HEK293T (cell line): ENCODE measurements at regions not wholly inside any gene's neighbourhood (a gene's known extent, or its start where the extent isn't known, plus 50 kb on each side); places are given as distances from the start of the nearest gene placed in this dataset.

Experiments used
- CTCF ChIA-PET: fragments of 350-600 bp; formaldehyde crosslinking; extraction: SDS; loops from one replicate; lab custom pipeline; 2021; ENCODE audit warnings: antibody characterized with exemption, inconsistent platforms; lab: Yijun Ruan, JAX
- POLR2A ChIA-PET: fragments of 350-600 bp; formaldehyde crosslinking; extraction: SDS; loops from one replicate; lab custom pipeline; 2020; ENCODE audit warnings: antibody characterized with exemption, inconsistent platforms; lab: Yijun Ruan, JAX
- DNase-seq: peaks from one replicate; pipeline ENCODE4 v3.0.0; 2012; ENCODE audit warnings: mixed read lengths; ENCODE audit errors: extremely low spot score
- ARNT ChIP-seq: fragments of 450-650 bp; IDR thresholded peaks from 2 replicates; pipeline ENCODE4 v1.6.1; 2017; ENCODE audit warnings: mild to moderate bottlenecking
- BHLHE40 ChIP-seq: fragments of 450-650 bp; IDR thresholded peaks from 2 replicates; pipeline ENCODE4 v1.6.1; 2016; ENCODE audit warnings: mild to moderate bottlenecking, moderate library complexity, borderline replicate concordance
- CTBP1 ChIP-seq: fragments of 450-650 bp; IDR thresholded peaks from 2 replicates; pipeline ENCODE4 v1.6.1; 2016; ENCODE audit warnings: borderline replicate concordance
- ELF4 ChIP-seq: fragments of 450-650 bp; IDR thresholded peaks from 2 replicates; pipeline ENCODE4 v1.6.1; 2017; ENCODE audit warnings: antibody characterized with exemption
- FOXA1 ChIP-seq: fragments of 450-650 bp; IDR thresholded peaks from 2 replicates; pipeline ENCODE4 v1.6.1; 2016; ENCODE audit warnings: mild to moderate bottlenecking
- FOXK2 ChIP-seq: fragments of 450-650 bp; IDR thresholded peaks from 2 replicates; pipeline ENCODE4 v1.6.1; 2016; ENCODE audit warnings: mild to moderate bottlenecking
- FOXM1 ChIP-seq: fragments of 450-650 bp; IDR thresholded peaks from 2 replicates; pipeline ENCODE4 v1.6.1; 2017; ENCODE audit warnings: mild to moderate bottlenecking, borderline replicate concordance
- HDGF ChIP-seq: fragments of 450-650 bp; IDR thresholded peaks from 2 replicates; pipeline ENCODE4 v1.6.1; 2017; ENCODE audit warnings: antibody characterized with exemption, borderline replicate concordance
- L3MBTL2 ChIP-seq: fragments of 450-650 bp; conservative IDR thresholded peaks from 2 replicates; pipeline ENCODE4 v1.6.1; 2016; ENCODE audit warnings: mild to moderate bottlenecking
- LEF1 ChIP-seq: fragments of 450-650 bp; IDR thresholded peaks from 2 replicates; pipeline ENCODE4 v1.6.1; 2017; ENCODE audit warnings: mild to moderate bottlenecking, borderline replicate concordance
- NFRKB ChIP-seq: fragments of 450-650 bp; IDR thresholded peaks from 2 replicates; pipeline ENCODE4 v1.6.1; 2016; ENCODE audit warnings: mild to moderate bottlenecking, moderate library complexity
- PKNOX1 ChIP-seq: fragments of 450-650 bp; IDR thresholded peaks from 2 replicates; pipeline ENCODE4 v1.6.1; 2016
- SP1 ChIP-seq: fragments of 450-650 bp; IDR thresholded peaks from 2 replicates; pipeline ENCODE4 v1.6.1; 2017
- SUZ12 ChIP-seq: fragments of 450-650 bp; IDR thresholded peaks from 2 replicates; pipeline ENCODE4 v1.6.1; 2016; ENCODE audit warnings: mild to moderate bottlenecking
- TARDBP ChIP-seq: fragments of 450-650 bp; IDR thresholded peaks from 2 replicates; pipeline ENCODE4 v1.6.1; 2016
- ZNF384 ChIP-seq: fragments of 450-650 bp; IDR thresholded peaks from 2 replicates; pipeline ENCODE4 v1.6.1; 2016

GRCh38 chr11:42837994-42838393, 473.8 kb upstream of the API5 start:
- ChIA-PET POLR2A (no interaction called here), CTCF (no interaction called here)
- no peak for DNase-seq
- TF ChIP-seq TARDBP (no peak), LEF1 (no peak), CTBP1 (no peak), FOXA1 (no peak), PKNOX1 (no peak), ARNT (no peak), FOXM1 (no peak), SP1 (no peak), ZNF384 (no peak), FOXK2 (no peak), L3MBTL2 (no peak), NFRKB (no peak), ELF4 (no peak), BHLHE40 (no peak), HDGF (no peak), SUZ12 (no peak)

GRCh38 chr11:42840176-42840829, 471.5 kb upstream of the API5 start:
- no peak for DNase-seq
- CTCF ChIA-PET, result no interaction called here
- POLR2A ChIA-PET, result no interaction called here

GRCh38 chr11:42840860-42841259, 470.9 kb upstream of the API5 start:
- ChIA-PET CTCF (no interaction called here), POLR2A (no interaction called here)
- no peak for TF ChIP-seq L3MBTL2
- TF ChIP-seq ZNF384, result no peak
- TF ChIP-seq BHLHE40, result no peak
- TF ChIP-seq FOXM1, result no peak
- TF ChIP-seq FOXK2, result no peak
- no peak for TF ChIP-seq HDGF
- no peak for TF ChIP-seq FOXA1
- no peak for TF ChIP-seq LEF1
- TF ChIP-seq ELF4, result no peak
- TF ChIP-seq ARNT, result no peak
- TF ChIP-seq TARDBP, result no peak
- no peak for TF ChIP-seq SP1
- no peak for TF ChIP-seq CTBP1
- DNase-seq, result no peak

More at GRCh38 chr11:42840176-42840829, 471.5 kb upstream of the API5 start:
- TF ChIP-seq ARNT (no peak), FOXM1 (no peak), BHLHE40 (no peak), FOXA1 (no peak), TARDBP (no peak), FOXK2 (no peak), ZNF384 (no peak), ELF4 (no peak), CTBP1 (no peak), NFRKB (no peak), SUZ12 (no peak), L3MBTL2 (no peak), HDGF (no peak), SP1 (no peak), LEF1 (no peak), PKNOX1 (no peak)

- ChIA-PET POLR2A (no interaction called here), CTCF (no interaction called here)
- TF ChIP-seq TARDBP (no peak), FOXA1 (no peak), ELF4 (no peak), ARNT (no peak), FOXK2 (no peak), SP1 (no peak)
- no peak for DNase-seq
Observed at GRCh38 chr11:42841556-42841955, 470.2 kb upstream of the API5 start.

GRCh38 chr11:42849362-42849761, 462.4 kb upstream of the API5 start:
- no peak for DNase-seq
- ChIA-PET POLR2A (no interaction called here), CTCF (no interaction called here)
- TF ChIP-seq LEF1, result no peak
- no peak for TF ChIP-seq HDGF
- no peak for TF ChIP-seq TARDBP
- no peak for TF ChIP-seq BHLHE40
- no peak for TF ChIP-seq ELF4
- TF ChIP-seq ZNF384, result no peak
- TF ChIP-seq CTBP1, result no peak
- no peak for TF ChIP-seq FOXA1
- TF ChIP-seq NFRKB, result no peak
- TF ChIP-seq L3MBTL2, result no peak
- no peak for TF ChIP-seq FOXK2
- no peak for TF ChIP-seq SP1
- no peak for TF ChIP-seq ARNT
- TF ChIP-seq PKNOX1, result no peak
- no peak for TF ChIP-seq SUZ12
- TF ChIP-seq FOXM1, result no peak

- POLR2A ChIA-PET, result no interaction called here
- CTCF ChIA-PET, result no interaction called here
- DNase-seq, result no peak
- TF ChIP-seq SUZ12 (no peak), SP1 (no peak), PKNOX1 (no peak), BHLHE40 (no peak), ARNT (no peak)
Observed at GRCh38 chr11:42857344-42857743, 454.5 kb upstream of the API5 start.
